ENCODE measurements at regions not wholly inside any gene's neighbourhood (a gene's known extent, or its start where the extent isn't known, plus 50 kb on each side); places are given as distances from the start of the nearest gene placed in this dataset.
"Not testable (repeated sequence)": the region's sequence is repeated elsewhere in the genome, so short reads cannot be mapped to it uniquely, and the experiment has no call there.

- not testable (repeated sequence) for DNase-seq
These were observed 352.0 kb downstream of the OR4F29 start for GRCh38 chr1:99481-99880.

- not testable (repeated sequence) for DNase-seq
These were observed 352.7 kb downstream of the OR4F29 start for GRCh38 chr1:98811-99210.

- DNase-seq, result not testable (repeated sequence)
These were observed 360.2 kb downstream of the OR4F29 start for GRCh38 chr1:91279-91678.

- not testable (repeated sequence) for DNase-seq
These were observed 363.4 kb downstream of the OR4F29 start for GRCh38 chr1:88110-88509.

- not testable (repeated sequence) for DNase-seq
These were observed 372.3 kb downstream of the OR4F29 start for GRCh38 chr1:79152-79551.

GRCh38 chr1:65119-65518 is 386.4 kb downstream of the OR4F29 start, which contains the start of gene OR4F5:
TSS of gene OR4F5 (plus strand) at chr1:65419.
- DNase-seq, result not testable (repeated sequence)

- DNase-seq, result not testable (repeated sequence)
These were observed 395.4 kb downstream of the OR4F29 start for GRCh38 chr1:56014-56531.

GRCh38 chr1:53182-53581 is 398.3 kb downstream of the OR4F29 start:
- not testable (repeated sequence) for DNase-seq

GRCh38 chr1:41965-42466 is 409.5 kb downstream of the OR4F29 start:
- not testable (repeated sequence) for DNase-seq

- not testable (repeated sequence) for DNase-seq
These were observed 410.3 kb downstream of the OR4F29 start for GRCh38 chr1:41197-41596.

- DNase-seq, result not testable (repeated sequence)
These were observed 422.3 kb downstream of the OR4F29 start for GRCh38 chr1:29183-29582.

GRCh38 chr1:17298-17697 is 434.2 kb downstream of the OR4F29 start:
- not testable (repeated sequence) for DNase-seq

- not testable (repeated sequence) for DNase-seq
These were observed 435.5 kb downstream of the OR4F29 start for GRCh38 chr1:16025-16424.

- DNase-seq, result not testable (repeated sequence)
These were observed 441.3 kb downstream of the OR4F29 start for GRCh38 chr1:9941-10717.
